Large intestine (tissue), 3 donors: ENCODE measurements at regions not wholly inside any gene's neighbourhood (a gene's known extent, or its start where the extent isn't known, plus 50 kb on each side); places are given as distances from the start of the nearest gene placed in this dataset.

Source experiments
- DNase-seq, 2 donors: peaks; one replicate each; pipeline versions ENCODE4 v3.0.0 to v3.0.0-alpha.2; 2013
- H3K27ac ChIP-seq: one replicate; pipeline ENCODE4 v1.5.1; 2013; ENCODE audit warnings: low read length
- H3K27me3 ChIP-seq: 2 replicates; pipeline ENCODE4 v1.6.1; 2013; ENCODE audit warnings: low read length; ENCODE audit not compliant: control insufficient read depth, insufficient read depth
- H3K36me3 ChIP-seq: 2 replicates; pipeline ENCODE4 v1.6.1; 2013; ENCODE audit warnings: low read length; ENCODE audit not compliant: control insufficient read depth, insufficient read depth
- H3K4me1 ChIP-seq: one replicate; pipeline ENCODE4 v1.6.1; 2013; ENCODE audit warnings: low read length; ENCODE audit not compliant: control insufficient read depth, insufficient read depth
- H3K4me3 ChIP-seq: one replicate; pipeline ENCODE4 v1.5.1; 2013; ENCODE audit warnings: low read length
- H3K9me3 ChIP-seq: one replicate; pipeline ENCODE4 v1.6.1; 2013; ENCODE audit warnings: mild to moderate bottlenecking, low read depth, low read length, moderate library complexity; ENCODE audit not compliant: control insufficient read depth
- WGBS: methylation state at CpG from one replicate; pipeline ENCODE4 v1.1.5; 2013; ENCODE audit warnings: low lambda C conversion rate; ENCODE audit not compliant: insufficient coverage; 5-methylcytosine and 5-hydroxymethylcytosine counted together

- WGBS: 83% methylated on average over 2 of the region's 6 CpGs
- H3K4me1 ChIP-seq: no peaks in the 10 kb centered on the region
- no peak overlapping the region for H3K4me3 ChIP-seq
- no peaks in the 10 kb centered on the region for H3K9me3 ChIP-seq
- H3K27ac ChIP-seq: no peak overlapping the region
- DNase-seq: no peak
- no peaks in the 10 kb centered on the region for H3K27me3 ChIP-seq
- no peaks in the 10 kb centered on the region for H3K36me3 ChIP-seq
Observed at GRCh38 chr9:119959846-119960545, 590.8 kb upstream of the BRINP1 start.

DNA sequence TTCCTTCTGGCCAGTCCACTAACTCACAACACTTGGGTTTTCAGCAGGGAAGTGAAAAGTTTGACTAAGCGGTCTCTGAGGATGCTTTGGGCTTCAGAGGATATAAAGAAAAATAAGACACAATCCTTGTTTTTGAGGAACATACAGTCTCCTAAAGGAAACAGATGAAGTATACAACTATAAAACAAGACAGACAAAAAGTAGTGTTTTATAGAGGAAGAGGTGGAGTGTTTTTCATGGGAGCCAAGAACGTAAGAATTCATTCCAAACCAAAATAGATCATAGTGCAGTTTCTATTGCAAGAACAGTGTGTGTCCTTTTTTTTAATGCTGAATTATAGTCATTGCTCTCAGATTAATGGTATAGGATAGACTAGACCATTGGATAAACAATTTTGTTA is 586.9 kb upstream of the BRINP1 start:
- no peaks in the 10 kb centered on the region for H3K4me1 ChIP-seq
- no peaks in the 10 kb centered on the region for H3K9me3 ChIP-seq
- no peaks in the 10 kb centered on the region for H3K36me3 ChIP-seq
- no peaks in the 10 kb centered on the region for H3K27me3 ChIP-seq
- no peak overlapping the region for H3K4me3 ChIP-seq
- no peak overlapping the region for H3K27ac ChIP-seq
- 100% methylated on average over 2 of the region's 2 CpGs for WGBS
- DNase-seq: no peak

DNA sequence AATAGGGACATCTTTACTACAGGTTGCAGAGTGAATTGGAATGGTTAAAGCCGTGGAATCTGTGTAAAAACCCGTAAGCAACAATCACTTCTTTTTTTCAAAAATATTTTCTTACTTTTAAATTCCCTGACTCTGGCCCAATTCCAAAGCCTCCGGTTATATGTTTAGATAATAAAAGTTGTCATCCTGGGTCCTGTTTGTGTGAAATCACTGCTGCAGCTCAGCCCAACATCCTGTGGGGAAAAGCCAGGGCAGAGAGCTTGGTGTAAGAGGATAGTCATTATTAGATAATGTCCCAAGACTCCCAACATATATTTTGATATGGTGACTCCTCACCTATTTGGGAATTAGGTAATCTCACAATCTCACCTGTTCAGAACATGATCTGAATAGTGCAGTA is 586.0 kb upstream of the BRINP1 start:
- Histone ChIP-seq H3K4me1 (no peaks in the 10 kb centered on the region), H3K9me3 (no peaks in the 10 kb centered on the region), H3K27me3 (no peaks in the 10 kb centered on the region), H3K27ac (no peak overlapping the region), H3K4me3 (no peak overlapping the region), H3K36me3 (no peaks in the 10 kb centered on the region)
- 100% methylated on average over 1 of the region's 3 CpGs for WGBS
- no peak for DNase-seq

DNA sequence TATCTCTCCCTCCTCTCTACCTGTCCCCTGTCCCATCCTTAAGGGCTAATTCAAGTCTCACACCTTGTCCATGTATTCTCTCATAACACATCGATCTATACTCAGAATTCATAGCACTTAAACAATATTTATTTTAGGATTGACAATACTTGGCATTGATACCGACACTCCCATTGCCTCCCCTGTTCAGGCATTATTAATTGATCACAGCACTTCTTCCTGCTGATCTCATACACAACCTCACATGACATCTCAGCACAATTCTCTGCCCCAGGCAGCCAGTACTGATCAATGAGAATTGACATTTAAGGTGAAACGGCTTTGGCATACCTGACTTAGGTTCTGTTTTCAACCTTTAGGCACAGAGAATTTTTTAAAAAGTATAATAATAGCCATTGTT is 582.4 kb upstream of the BRINP1 start:
- no CpG with 5 or more reads among the region's 3 CpGs for WGBS

DNA sequence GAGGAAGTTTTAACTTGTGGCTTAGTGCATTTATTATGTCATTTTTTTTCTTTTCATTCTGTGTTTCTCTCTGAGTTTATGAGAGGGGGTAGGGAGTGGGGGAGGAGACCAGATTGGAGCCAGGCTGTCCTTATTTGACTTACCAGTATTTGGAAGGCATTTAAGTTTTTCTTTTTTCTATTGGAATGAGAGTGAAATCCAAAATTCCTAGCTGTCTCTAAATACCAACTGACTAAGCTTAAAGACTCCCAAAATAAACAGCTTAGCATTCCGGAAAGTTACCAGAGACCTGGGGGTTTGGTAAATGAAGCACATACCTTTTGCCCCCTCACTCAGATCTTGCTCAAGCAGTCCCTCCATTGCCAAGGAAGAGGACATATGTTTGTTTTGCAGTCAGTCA is 581.9 kb upstream of the BRINP1 start:
- no CpG with 5 or more reads among the region's 1 CpG for WGBS
- Histone ChIP-seq H3K4me1 (no peaks in the 10 kb centered on the region), H3K9me3 (no peaks in the 10 kb centered on the region), H3K27ac (no peak overlapping the region), H3K4me3 (no peak overlapping the region), H3K36me3 (no peaks in the 10 kb centered on the region), H3K27me3 (no peaks in the 10 kb centered on the region)
- no peak for DNase-seq

More for the DNA sequence above, 582.4 kb upstream of the BRINP1 start:
- Histone ChIP-seq H3K4me3 (no peak overlapping the region), H3K27ac (no peak overlapping the region), H3K4me1 (no peaks in the 10 kb centered on the region), H3K27me3 (no peaks in the 10 kb centered on the region), H3K9me3 (no peaks in the 10 kb centered on the region), H3K36me3 (no peaks in the 10 kb centered on the region)
- DNase-seq: no peak

- Histone ChIP-seq H3K27me3 (no peaks in the 10 kb centered on the region), H3K4me1 (no peaks in the 10 kb centered on the region), H3K36me3 (no peaks in the 10 kb centered on the region), H3K9me3 (no peaks in the 10 kb centered on the region), H3K4me3 (no peak overlapping the region), H3K27ac (no peak overlapping the region)
- no peak for DNase-seq
- WGBS: 67% methylated on average over 3 of the region's 7 CpGs
Observed at GRCh38 chr9:119945686-119946085, 576.5 kb upstream of the BRINP1 start.

DNA sequence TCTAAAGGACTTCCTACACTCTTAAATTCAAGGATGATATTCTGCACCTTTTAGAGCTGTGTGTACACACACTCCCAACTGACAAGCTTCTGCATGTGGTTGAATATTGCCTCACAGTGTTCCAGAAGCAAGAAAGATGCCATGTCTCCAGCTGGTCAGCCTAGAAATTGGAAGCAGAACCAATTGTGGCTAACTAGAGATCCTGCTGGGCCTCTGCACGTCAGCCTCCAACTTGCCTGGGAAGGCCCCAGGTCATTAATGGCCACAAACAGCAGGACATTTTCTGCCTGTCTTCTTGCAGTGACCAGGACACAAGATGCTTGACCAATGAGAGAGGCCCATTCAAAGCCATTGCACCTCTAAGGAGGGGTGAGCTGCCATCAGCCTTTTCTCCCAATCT is 571.9 kb upstream of the BRINP1 start:
- H3K36me3 ChIP-seq: no peaks in the 10 kb centered on the region
- no peaks in the 10 kb centered on the region for H3K9me3 ChIP-seq
- no CpG with 5 or more reads among the region's 1 CpG for WGBS
- H3K27me3 ChIP-seq: no peaks in the 10 kb centered on the region
- no peak overlapping the region for H3K4me3 ChIP-seq
- no peak overlapping the region for H3K27ac ChIP-seq
- no peak for DNase-seq
- H3K4me1 ChIP-seq: no peaks in the 10 kb centered on the region

- no peak overlapping the region for H3K4me3 ChIP-seq
- no peak for DNase-seq
- no peaks in the 10 kb centered on the region for H3K4me1 ChIP-seq
- H3K36me3 ChIP-seq: no peaks in the 10 kb centered on the region
- H3K27me3 ChIP-seq: no peaks in the 10 kb centered on the region
- H3K27ac ChIP-seq: no peak overlapping the region
- WGBS: 60% methylated on average over 1 of the region's 2 CpGs
- H3K9me3 ChIP-seq: no peaks in the 10 kb centered on the region
Observed at GRCh38 chr9:119938871-119939270, 569.6 kb upstream of the BRINP1 start.

DNA sequence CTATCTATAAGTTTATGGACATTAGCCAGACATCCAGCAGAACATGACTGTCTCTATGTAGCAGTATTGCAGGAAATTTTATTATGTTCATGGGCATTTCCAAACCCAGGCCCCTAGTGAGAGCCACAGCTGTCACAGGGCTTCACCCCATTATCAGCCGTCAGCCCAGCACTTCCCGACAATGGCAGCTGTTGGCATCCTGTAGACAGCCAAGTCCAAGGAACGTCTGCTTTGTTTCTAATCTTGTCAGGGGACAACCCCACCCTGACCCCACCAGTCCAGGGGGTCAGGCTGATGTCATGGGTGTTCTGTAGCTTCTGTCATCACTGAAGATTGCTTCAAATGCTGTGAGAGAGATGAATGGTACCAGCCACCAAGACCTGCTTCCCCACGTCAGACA is 565.3 kb upstream of the BRINP1 start:
- Histone ChIP-seq H3K4me3 (no peak overlapping the region), H3K4me1 (no peaks in the 10 kb centered on the region), H3K27ac (no peak overlapping the region), H3K36me3 (no peaks in the 10 kb centered on the region), H3K27me3 (no peaks in the 10 kb centered on the region), H3K9me3 (no peaks in the 10 kb centered on the region)
- WGBS: no CpG with 5 or more reads among the region's 4 CpGs
- no peak for DNase-seq

DNA sequence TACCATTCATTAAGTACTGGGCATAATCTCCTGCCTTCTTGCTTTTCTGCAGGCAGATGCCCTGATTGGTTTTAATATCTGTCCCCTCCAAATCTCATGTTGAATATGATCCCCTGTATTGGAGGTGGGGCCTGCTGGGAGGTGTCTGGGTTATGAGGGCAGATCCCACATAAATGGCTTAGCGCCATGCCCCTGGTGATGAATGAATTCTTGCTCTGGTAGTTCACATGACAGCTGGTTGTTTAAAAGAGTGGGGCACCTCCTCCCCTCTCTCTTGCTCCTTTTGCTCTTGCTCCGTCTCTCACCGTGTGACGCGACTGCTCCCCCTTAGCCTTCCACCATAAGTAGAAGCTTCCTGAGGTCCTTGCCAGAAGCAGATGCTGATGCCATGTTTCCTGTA is 564.0 kb upstream of the BRINP1 start:
- WGBS: 100% methylated on average over 1 of the region's 5 CpGs
- no peak for DNase-seq

GRCh38 chr9:119924736-119925135 is 555.5 kb upstream of the BRINP1 start:
- Histone ChIP-seq H3K4me3 (no peak overlapping the region), H3K36me3 (no peaks in the 10 kb centered on the region), H3K4me1 (no peaks in the 10 kb centered on the region), H3K27me3 (no peaks in the 10 kb centered on the region), H3K27ac (no peak overlapping the region), H3K9me3 (no peaks in the 10 kb centered on the region)
- DNase-seq: no peak
- WGBS: 0% methylated on average over 1 of the region's 4 CpGs

More for the DNA sequence above, 564.0 kb upstream of the BRINP1 start:
- H3K9me3 ChIP-seq: no peaks in the 10 kb centered on the region
- no peaks in the 10 kb centered on the region for H3K27me3 ChIP-seq
- H3K27ac ChIP-seq: no peak overlapping the region
- H3K4me1 ChIP-seq: no peaks in the 10 kb centered on the region
- H3K4me3 ChIP-seq: no peak overlapping the region
- H3K36me3 ChIP-seq: no peaks in the 10 kb centered on the region
